GM19438 (cell line): ENCODE measurements at regions not wholly inside any gene's neighbourhood (a gene's known extent, or its start where the extent isn't known, plus 50 kb on each side); places are given as distances from the start of the nearest gene placed in this dataset.
"Not testable (repeated sequence)": the region's sequence is repeated elsewhere in the genome, so short reads cannot be mapped to it uniquely, and the experiment has no call there.

Experiments
- ATAC-seq: cut with Tn5 transposase; IDR thresholded peaks from one replicate; pipeline ENCODE4 v1.9.1; 2021; ENCODE audit warnings: low read depth; ENCODE audit not compliant: unreplicated experiment

- no peak for ATAC-seq
These were observed 260.9 kb downstream of the OXSM start for GRCh38 chr3:26050776-26051175.

GRCh38 chr3:26058901-26059321 is 269.0 kb downstream of the OXSM start:
- ATAC-seq = no peak

- no peak for ATAC-seq
These were observed 272.1 kb downstream of the OXSM start for GRCh38 chr3:26061947-26062346.

GRCh38 chr3:26064297-26064696 is 274.4 kb downstream of the OXSM start:
- no peak for ATAC-seq

- no peak for ATAC-seq
These were observed 279.0 kb downstream of the OXSM start for GRCh38 chr3:26068890-26069289.

DNA sequence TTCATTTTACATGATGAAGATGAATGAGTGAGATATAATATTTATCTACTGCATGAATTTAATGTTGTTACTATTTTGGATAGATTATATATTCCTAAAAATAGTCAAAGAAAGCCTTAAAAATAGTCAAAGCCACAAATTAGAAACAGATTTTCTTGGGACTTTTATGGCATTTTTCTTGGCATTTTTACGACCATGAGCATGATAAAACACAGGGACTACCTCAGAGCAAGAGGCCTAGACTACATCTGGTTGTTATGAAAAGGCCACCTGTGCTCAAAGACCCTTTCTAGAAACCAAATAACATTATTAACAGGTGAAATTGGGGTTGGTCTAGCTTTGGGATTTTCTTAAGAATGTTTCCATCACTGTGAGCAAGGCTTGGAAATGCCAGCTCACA is 281.0 kb downstream of the OXSM start:
- no peak for ATAC-seq

DNA sequence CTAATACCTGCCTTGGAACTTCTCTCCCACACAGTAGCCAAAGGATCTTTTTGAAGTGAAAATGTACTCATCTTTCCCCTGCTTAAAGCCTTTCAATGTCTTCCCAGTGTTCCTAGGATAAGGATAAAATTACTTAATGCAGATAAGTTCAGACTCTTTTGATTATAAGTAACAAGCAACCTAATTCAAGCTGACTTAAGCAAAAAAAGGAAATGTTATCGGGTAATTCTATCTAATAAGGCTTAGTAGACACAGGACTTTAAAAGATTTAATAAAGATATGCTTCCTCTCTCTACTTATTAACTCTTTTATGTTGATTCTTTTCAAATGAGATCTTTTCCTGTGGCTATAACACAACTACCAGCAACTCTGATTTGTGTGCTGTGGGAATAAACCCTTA is 284.2 kb downstream of the OXSM start:
- ATAC-seq = no peak

GRCh38 chr3:26078539-26078938 is 288.6 kb downstream of the OXSM start:
- ATAC-seq = no peak

- no peak for ATAC-seq
These were observed 291.3 kb downstream of the OXSM start for GRCh38 chr3:26081166-26081565.

- ATAC-seq = no peak
These were observed 291.9 kb downstream of the OXSM start for GRCh38 chr3:26081806-26082205.

DNA sequence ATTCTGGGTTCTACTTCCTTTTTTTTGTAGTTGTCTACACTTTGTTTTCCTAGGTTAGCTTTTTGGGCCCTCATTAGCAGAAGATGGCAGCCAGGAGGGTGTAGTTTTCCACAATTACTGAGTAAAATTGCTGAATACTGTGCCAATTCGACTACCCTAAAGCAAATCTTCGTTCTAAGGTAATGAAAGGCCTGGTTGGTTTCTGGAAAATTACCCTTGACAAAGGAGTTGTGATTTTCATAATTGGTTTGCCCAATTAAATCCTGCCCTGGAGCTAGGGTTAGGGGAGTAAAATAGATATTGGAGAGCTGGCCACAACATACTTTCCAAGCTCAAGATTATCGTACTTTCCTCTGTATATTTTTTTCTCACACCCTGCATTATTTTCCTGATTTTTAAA is 293.0 kb downstream of the OXSM start:
- no peak for ATAC-seq

DNA sequence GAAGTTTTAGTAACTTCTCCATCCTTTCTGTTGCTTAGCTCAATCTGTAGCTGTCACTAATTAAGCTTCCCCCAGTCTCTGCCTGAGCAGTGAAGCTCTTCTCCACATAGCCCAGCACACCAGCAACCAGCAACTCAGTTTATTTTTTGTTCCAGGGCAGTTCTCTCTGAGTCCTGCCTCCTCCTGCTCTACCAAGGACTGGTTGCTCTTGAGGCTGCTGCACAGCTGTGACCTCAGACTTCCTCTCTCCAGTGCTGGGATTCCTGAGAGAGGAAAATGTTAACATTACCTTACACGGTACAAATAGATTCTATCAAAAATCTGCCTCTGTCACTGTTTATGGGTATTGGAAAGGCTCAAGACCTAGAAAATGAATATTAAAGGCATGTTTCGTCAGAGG is 294.7 kb downstream of the OXSM start:
- no peak for ATAC-seq

- ATAC-seq = no peak
These were observed 297.9 kb downstream of the OXSM start for GRCh38 chr3:26087751-26088150.

- ATAC-seq = no peak
These were observed 299.4 kb downstream of the OXSM start for GRCh38 chr3:26089249-26089648.

GRCh38 chr3:26090589-26090988 is 300.7 kb downstream of the OXSM start:
- no peak for ATAC-seq

- no peak for ATAC-seq
These were observed 301.2 kb downstream of the OXSM start for GRCh38 chr3:26091096-26091495.

DNA sequence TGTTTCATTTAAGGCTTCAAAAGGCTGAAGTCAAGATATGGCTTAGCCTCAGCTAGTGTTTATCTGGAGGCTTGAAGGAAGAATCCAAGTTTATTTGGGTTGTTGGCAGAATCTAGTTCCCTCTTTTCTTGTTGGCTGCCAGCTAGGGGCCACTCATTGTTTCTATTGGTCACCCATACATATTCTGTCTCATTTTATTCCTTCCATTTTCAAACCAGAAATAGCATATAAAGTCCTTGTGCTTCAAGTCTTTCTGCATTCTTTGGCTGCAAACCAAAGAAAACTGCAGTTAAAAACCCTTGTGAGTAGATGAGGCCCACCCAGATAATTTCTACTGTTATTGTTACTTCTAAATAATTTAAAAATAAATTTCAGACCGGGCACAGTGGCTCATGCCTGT is 301.7 kb downstream of the OXSM start:
- ATAC-seq = no peak

DNA sequence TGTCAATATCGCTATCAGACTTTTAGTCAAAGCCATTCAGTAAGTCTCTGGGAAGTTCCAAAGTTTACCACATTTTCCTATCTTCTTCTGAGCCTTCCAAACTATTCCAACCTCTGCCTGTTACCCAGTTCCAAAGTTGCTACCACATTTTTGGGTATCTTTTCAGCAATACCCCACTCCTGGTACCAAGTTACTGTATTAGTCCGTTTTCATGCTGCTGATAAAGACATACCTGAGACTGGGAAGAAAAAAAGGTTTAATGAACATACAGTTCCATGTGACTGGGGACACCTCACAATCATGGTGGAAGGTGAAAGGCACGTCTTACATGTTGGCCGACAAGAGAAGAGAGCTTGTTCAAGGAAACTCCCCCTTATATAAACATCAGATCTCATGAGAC is 307.2 kb downstream of the OXSM start:
- not testable (repeated sequence) for ATAC-seq

DNA sequence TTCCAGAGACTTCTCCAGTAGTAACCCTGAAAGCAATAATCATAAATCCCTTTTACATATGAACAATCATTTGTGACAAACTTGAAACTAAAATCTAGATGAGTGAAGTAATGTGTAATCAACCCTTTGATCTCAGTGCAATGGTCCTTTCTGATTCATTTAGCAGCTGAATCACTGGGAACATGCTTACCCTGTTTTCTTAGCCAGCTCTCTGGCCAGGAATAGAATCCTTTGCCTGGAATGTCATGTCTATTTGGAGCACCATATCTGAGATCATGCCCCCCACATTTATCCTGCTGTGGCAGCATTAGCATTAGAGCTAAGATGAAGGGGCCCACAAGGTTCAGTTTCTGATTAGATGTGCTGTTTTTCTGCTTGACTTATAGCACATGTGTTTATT is 309.8 kb downstream of the OXSM start:
- no peak for ATAC-seq

DNA sequence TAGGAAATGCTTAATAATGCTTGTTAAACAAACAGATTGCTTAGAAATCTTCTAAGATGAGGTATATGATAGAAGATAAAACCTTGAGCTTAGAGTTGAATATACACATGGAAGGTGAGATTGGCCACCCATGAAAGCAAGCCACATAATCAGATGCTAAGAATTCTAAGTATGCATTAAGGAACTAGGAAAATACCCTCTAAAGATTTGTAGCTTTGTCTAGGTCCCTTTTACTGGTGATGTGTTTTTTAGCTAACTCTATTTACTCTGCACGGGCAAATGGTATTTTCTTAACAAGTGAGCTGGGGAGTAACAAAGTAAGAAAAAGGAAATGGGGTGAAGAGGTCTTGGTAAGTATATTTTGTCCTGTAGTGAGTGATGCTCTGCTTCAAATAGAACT is 310.3 kb downstream of the OXSM start:
- ATAC-seq = no peak

DNA sequence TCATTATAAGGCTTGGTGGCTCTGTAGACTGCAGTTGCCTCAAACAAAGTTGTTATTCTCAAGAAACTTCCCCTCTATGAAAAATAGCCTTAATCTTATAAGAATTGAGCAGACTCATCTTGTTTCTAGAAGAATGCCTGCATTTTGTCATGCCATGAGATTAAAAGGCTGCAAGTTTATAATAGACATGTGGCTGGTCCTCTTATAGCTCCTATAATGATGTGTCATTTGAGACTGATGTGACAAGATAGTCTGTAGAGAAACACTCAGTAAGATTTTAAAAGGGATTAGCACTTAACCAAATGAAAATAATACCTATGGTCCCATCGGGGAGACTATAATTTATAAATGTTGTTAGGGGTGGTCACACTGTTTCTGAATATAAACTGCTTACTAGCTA is 312.5 kb downstream of the OXSM start:
- no peak for ATAC-seq

- no peak for ATAC-seq
These were observed 315.0 kb downstream of the OXSM start for GRCh38 chr3:26104851-26105251.

DNA sequence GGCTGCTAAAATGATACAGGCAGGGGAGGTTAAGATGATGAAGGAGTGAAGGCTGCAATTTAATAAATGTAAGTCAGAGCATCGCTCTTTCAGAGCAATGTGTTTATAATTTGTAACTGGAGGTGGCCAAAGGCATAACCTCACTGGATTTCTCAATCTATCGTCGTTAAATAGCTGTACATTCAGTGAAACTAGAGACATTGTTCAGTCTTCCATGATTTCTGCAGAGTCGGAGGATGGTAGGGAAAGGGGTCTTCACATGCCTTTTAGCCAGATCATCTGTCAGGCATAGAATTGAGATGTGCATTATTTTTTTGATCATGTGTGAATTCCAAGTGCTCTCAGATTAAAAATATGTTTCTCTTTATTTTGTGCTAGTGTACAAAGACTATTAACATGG is 315.4 kb downstream of the OXSM start:
- no peak for ATAC-seq

- ATAC-seq = no peak
These were observed 316.3 kb downstream of the OXSM start for GRCh38 chr3:26106228-26106627.
